HUES6 (cell line): ENCODE measurements at regions not wholly inside any gene's neighbourhood (a gene's known extent, or its start where the extent isn't known, plus 50 kb on each side); places are given as distances from the start of the nearest gene placed in this dataset.
"Not testable (repeated sequence)": the region's sequence is repeated elsewhere in the genome, so short reads cannot be mapped to it uniquely, and the experiment has no call there.

Source experiments
- H3K27ac ChIP-seq: 2 replicates; pipeline ENCODE4 v1.7.0; 2013; ENCODE audit warnings: low read depth, mild to moderate bottlenecking, low read length, inconsistent platforms
- H3K27me3 ChIP-seq: 2 replicates; pipeline ENCODE4 v1.6.1; 2013; ENCODE audit warnings: low read length; ENCODE audit not compliant: control insufficient read depth, insufficient read depth
- H3K36me3 ChIP-seq: 2 replicates; pipeline ENCODE4 v1.6.1; 2013; ENCODE audit warnings: low read length; ENCODE audit not compliant: control insufficient read depth, insufficient read depth
- H3K4me1 ChIP-seq: 2 replicates; pipeline ENCODE4 v1.6.1; 2013; ENCODE audit warnings: low read length; ENCODE audit not compliant: control insufficient read depth, insufficient read depth
- H3K4me3 ChIP-seq: 2 replicates; pipeline ENCODE4 v1.5.1; 2013; ENCODE audit warnings: low read depth, low read length
- H3K9ac ChIP-seq: one replicate; pipeline ENCODE4 v1.6.1; 2013; ENCODE audit warnings: mild to moderate bottlenecking, low read length
- H3K9me3 ChIP-seq: 2 replicates; pipeline ENCODE4 v1.6.1; 2013; ENCODE audit warnings: low read depth, low read length; ENCODE audit not compliant: control insufficient read depth, insufficient read depth

- no peak overlapping the region for H3K4me3 ChIP-seq
- H3K9ac ChIP-seq, result no peak overlapping the region
- H3K4me1 ChIP-seq, result peaks cover 19% of the 10 kb centered on the region
These were observed 168.6 kb downstream of the CD83 start for GRCh38 chr6:14286144-14286543.

GRCh38 chr6:14286634-14287428, 169.3 kb downstream of the CD83 start:
- Histone ChIP-seq H3K27ac (no peak overlapping the region), H3K27me3 (no peaks in the 10 kb centered on the region), H3K9me3 (no peaks in the 10 kb centered on the region), H3K4me3 (no peak overlapping the region), H3K4me1 (peaks cover 19% of the 10 kb centered on the region), H3K36me3 (peaks cover 41% of the 10 kb centered on the region), H3K9ac (no peak overlapping the region)

More at GRCh38 chr6:14286144-14286543, 168.6 kb downstream of the CD83 start:
- H3K27me3 ChIP-seq, result no peaks in the 10 kb centered on the region
- no peak overlapping the region for H3K27ac ChIP-seq
- no peaks in the 10 kb centered on the region for H3K9me3 ChIP-seq
- peaks cover 38% of the 10 kb centered on the region for H3K36me3 ChIP-seq

- H3K36me3 ChIP-seq, result peaks cover 45% of the 10 kb centered on the region
- H3K9me3 ChIP-seq, result no peaks in the 10 kb centered on the region
- H3K4me1 ChIP-seq, result peaks cover 19% of the 10 kb centered on the region
- H3K27ac ChIP-seq, result no peak overlapping the region
- H3K4me3 ChIP-seq, result no peak overlapping the region
- no peak overlapping the region for H3K9ac ChIP-seq
- H3K27me3 ChIP-seq, result no peaks in the 10 kb centered on the region
These were observed 170.1 kb downstream of the CD83 start for GRCh38 chr6:14287707-14288106.

GRCh38 chr6:14288910-14289309, 171.3 kb downstream of the CD83 start:
- Histone ChIP-seq H3K27ac (no peak overlapping the region), H3K4me1 (peaks cover 19% of the 10 kb centered on the region), H3K9ac (no peak overlapping the region)

GRCh38 chr6:14290041-14290771, 172.6 kb downstream of the CD83 start:
- Histone ChIP-seq H3K9me3 (no peaks in the 10 kb centered on the region), H3K9ac (no peak overlapping the region), H3K36me3 (peaks cover 63% of the 10 kb centered on the region), H3K4me1 (peaks cover 24% of the 10 kb centered on the region), H3K27ac (no peak overlapping the region), H3K4me3 (no peak overlapping the region), H3K27me3 (no peaks in the 10 kb centered on the region)

More at GRCh38 chr6:14288910-14289309, 171.3 kb downstream of the CD83 start:
- Histone ChIP-seq H3K36me3 (peaks cover 53% of the 10 kb centered on the region), H3K9me3 (no peaks in the 10 kb centered on the region), H3K4me3 (no peak overlapping the region), H3K27me3 (no peaks in the 10 kb centered on the region)

GRCh38 chr6:14290772-14291330, 173.3 kb downstream of the CD83 start:
- Histone ChIP-seq H3K9ac (no peak overlapping the region), H3K36me3 (peaks cover 70% of the 10 kb centered on the region), H3K4me3 (no peak overlapping the region), H3K4me1 (peaks cover 24% of the 10 kb centered on the region), H3K9me3 (no peaks in the 10 kb centered on the region), H3K27me3 (no peaks in the 10 kb centered on the region), H3K27ac (no peak overlapping the region)

GRCh38 chr6:14291331-14291730, 173.8 kb downstream of the CD83 start:
- no peak overlapping the region for H3K4me3 ChIP-seq
- H3K4me1 ChIP-seq, result peaks cover 25% of the 10 kb centered on the region
- H3K27me3 ChIP-seq, result no peaks in the 10 kb centered on the region
- H3K27ac ChIP-seq, result no peak overlapping the region
- peaks cover 74% of the 10 kb centered on the region for H3K36me3 ChIP-seq
- H3K9me3 ChIP-seq, result no peaks in the 10 kb centered on the region
- H3K9ac ChIP-seq, result no peak overlapping the region

GRCh38 chr6:14292119-14292518, 174.5 kb downstream of the CD83 start:
- H3K4me1 ChIP-seq, result peaks cover 25% of the 10 kb centered on the region
- H3K27ac ChIP-seq, result no peak overlapping the region
- no peak overlapping the region for H3K4me3 ChIP-seq
- H3K9ac ChIP-seq, result no peak overlapping the region
- no peaks in the 10 kb centered on the region for H3K9me3 ChIP-seq
- peaks cover 74% of the 10 kb centered on the region for H3K36me3 ChIP-seq
- H3K27me3 ChIP-seq, result no peaks in the 10 kb centered on the region

- H3K9ac ChIP-seq, result no peak overlapping the region
- H3K27me3 ChIP-seq, result no peaks in the 10 kb centered on the region
- no peaks in the 10 kb centered on the region for H3K9me3 ChIP-seq
- no peak overlapping the region for H3K27ac ChIP-seq
- H3K4me3 ChIP-seq, result no peak overlapping the region
- peaks cover 20% of the 10 kb centered on the region for H3K4me1 ChIP-seq
- peaks cover 63% of the 10 kb centered on the region for H3K36me3 ChIP-seq
These were observed 176.8 kb downstream of the CD83 start for GRCh38 chr6:14294270-14294951.

- Histone ChIP-seq H3K4me1 (peaks cover 20% of the 10 kb centered on the region), H3K27ac (peak overlapping the region; percentile 98), H3K9ac (peak overlapping the region; percentile 85), H3K4me3 (peak overlapping the region; percentile 22; the same call in 1 of the 2 replicates), H3K36me3 (peaks cover 49% of the 10 kb centered on the region)
- H3K27me3 ChIP-seq, H3K9me3 ChIP-seq: not testable (repeated sequence)
These were observed 179.1 kb downstream of the CD83 start for GRCh38 chr6:14296698-14297097.
